ENCODE measurements at regions not wholly inside any gene's neighbourhood (a gene's known extent, or its start where the extent isn't known, plus 50 kb on each side); places are given as distances from the start of the nearest gene placed in this dataset.

- Histone ChIP-seq H3K4me1 (no peaks in the 10 kb centered on the region), H3K27me3 (no peaks in the 10 kb centered on the region), H3K4me3 (ENCODE audit: low read depth, low read length) (no peak overlapping the region), H3K36me3 (no peaks in the 10 kb centered on the region), H3K9me3 (no peaks in the 10 kb centered on the region)
- no peak for DNase-seq
- no peak for TF ChIP-seq CTCF (IDR thresholded peaks at IDR 0.05; ENCODE audit: low read depth, low read length)
Observed at GRCh38 chr2:33929467-33929866, 330.4 kb upstream of the FAM98A start.

DNA sequence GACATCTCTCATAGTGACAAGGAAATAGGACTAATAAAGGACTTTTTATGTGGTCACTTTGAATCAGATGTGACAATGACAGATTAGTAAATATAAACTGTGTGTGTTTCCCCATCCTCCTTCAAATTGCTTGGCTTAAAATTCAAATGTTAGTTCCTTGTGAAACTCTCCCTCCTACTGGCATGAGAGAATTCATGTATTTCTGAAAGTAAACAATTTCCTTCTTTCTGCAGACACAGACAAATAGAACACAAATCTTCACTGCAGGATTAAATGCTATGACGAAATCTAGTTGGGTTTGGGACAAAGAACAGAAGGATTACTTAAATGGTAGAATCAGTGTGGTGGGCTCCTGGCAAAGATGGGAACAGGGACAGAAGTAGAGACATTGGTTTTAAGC lies 328.7 kb upstream of the FAM98A start:
- no peak overlapping the region for H3K4me3 ChIP-seq (ENCODE audit: low read depth, low read length)
- DNase-seq = no peak
- no peaks in the 10 kb centered on the region for H3K4me1 ChIP-seq
- TF ChIP-seq CTCF (IDR thresholded peaks at IDR 0.05; ENCODE audit: low read depth, low read length) = no peak
- no peaks in the 10 kb centered on the region for H3K36me3 ChIP-seq
- no peaks in the 10 kb centered on the region for H3K27me3 ChIP-seq
- no peaks in the 10 kb centered on the region for H3K9me3 ChIP-seq

GRCh38 chr2:33925311-33925710 lies 326.2 kb upstream of the FAM98A start:
- no peak for DNase-seq
- no peaks in the 10 kb centered on the region for H3K4me1 ChIP-seq
- TF ChIP-seq CTCF (IDR thresholded peaks at IDR 0.05; ENCODE audit: low read depth, low read length) = no peak
- no peaks in the 10 kb centered on the region for H3K36me3 ChIP-seq
- H3K4me3 ChIP-seq (ENCODE audit: low read depth, low read length) = no peak overlapping the region
- H3K9me3 ChIP-seq = no peaks in the 10 kb centered on the region
- H3K27me3 ChIP-seq = no peaks in the 10 kb centered on the region

DNA sequence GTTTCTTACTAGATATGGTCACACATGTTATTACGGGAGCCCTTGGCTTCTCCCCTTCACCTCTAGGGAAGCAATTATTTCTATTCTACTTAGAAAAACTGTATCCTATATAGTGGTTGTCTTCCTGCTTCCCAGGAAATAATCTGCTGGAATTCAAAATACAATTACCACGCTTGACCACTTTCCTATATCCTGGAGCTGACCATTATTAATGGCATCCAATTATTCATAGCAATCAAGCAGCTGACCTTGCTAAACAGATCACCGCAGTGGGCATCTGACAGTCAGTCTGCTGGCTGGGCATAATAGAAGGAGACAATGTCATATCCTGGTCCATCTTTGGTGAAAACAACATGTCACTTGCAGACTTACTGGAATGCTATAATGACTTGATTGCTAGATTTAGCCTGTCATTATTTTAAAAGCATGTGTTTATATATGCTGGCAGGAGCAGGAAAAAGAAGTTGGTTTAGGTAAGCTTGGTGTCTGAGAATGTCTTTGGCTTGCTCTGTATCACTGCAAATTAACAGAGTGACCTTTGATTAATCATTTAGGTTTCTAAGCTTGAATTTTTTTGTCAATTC lies 325.6 kb upstream of the FAM98A start:
- TF ChIP-seq CTCF (IDR thresholded peaks at IDR 0.05; ENCODE audit: low read depth, low read length) = no peak
- Histone ChIP-seq H3K36me3 (no peaks in the 10 kb centered on the region), H3K4me1 (no peaks in the 10 kb centered on the region), H3K9me3 (no peaks in the 10 kb centered on the region), H3K4me3 (ENCODE audit: low read depth, low read length) (no peak overlapping the region), H3K27me3 (no peaks in the 10 kb centered on the region)
- DNase-seq = no peak

GRCh38 chr2:33917252-33917651 lies 318.2 kb upstream of the FAM98A start:
- H3K36me3 ChIP-seq = no peaks in the 10 kb centered on the region
- no peak for TF ChIP-seq CTCF (IDR thresholded peaks at IDR 0.05; ENCODE audit: low read depth, low read length)
- DNase-seq = no peak

DNA sequence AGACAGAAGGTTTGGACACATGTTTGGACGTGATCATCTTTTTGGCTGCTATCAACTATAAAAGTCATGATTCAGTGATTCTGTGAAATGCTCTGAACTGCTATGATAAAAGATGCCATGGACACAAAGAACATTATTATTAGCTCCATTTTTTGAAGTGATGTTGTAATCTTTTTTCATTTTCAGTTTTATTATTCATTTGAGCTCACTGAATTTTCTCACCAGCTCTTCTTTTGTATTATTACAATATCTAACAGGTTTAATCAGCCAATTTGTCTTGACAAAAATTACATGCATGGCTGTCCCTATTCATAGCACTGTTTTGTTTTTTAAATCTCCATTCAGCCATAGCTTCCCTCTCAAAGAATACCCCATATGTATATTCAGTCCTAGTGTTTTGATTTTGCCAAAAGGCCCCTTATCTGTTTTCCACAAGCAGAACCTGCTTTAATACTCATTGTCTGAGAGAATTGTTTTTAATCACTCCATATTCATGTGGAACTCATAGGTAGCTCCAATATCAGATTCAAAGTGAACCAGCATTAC lies 314.0 kb upstream of the FAM98A start:
- Histone ChIP-seq H3K4me1 (no peaks in the 10 kb centered on the region), H3K36me3 (no peaks in the 10 kb centered on the region), H3K27me3 (no peaks in the 10 kb centered on the region), H3K9me3 (no peaks in the 10 kb centered on the region), H3K4me3 (ENCODE audit: low read depth, low read length) (no peak overlapping the region)
- TF ChIP-seq CTCF (IDR thresholded peaks at IDR 0.05; ENCODE audit: low read depth, low read length) = no peak
- no peak for DNase-seq

More at GRCh38 chr2:33917252-33917651, 318.2 kb upstream of the FAM98A start:
- H3K27me3 ChIP-seq = no peaks in the 10 kb centered on the region
- no peaks in the 10 kb centered on the region for H3K9me3 ChIP-seq
- no peaks in the 10 kb centered on the region for H3K4me1 ChIP-seq
- no peak overlapping the region for H3K4me3 ChIP-seq (ENCODE audit: low read depth, low read length)
